ENCODE measurements at regions not wholly inside any gene's neighbourhood (a gene's known extent, or its start where the extent isn't known, plus 50 kb on each side); places are given as distances from the start of the nearest gene placed in this dataset.

- TF ChIP-seq EZH2phosphoT487 (IDR thresholded peaks at IDR 0.05; ENCODE audit: insufficient read depth, low read depth) (no peak), EZH2 (IDR thresholded peaks at IDR 0.05; ENCODE audit: insufficient read depth, poor library complexity, severe bottlenecking) (no peak)
Measured at GRCh38 chr13:50285283-50285682, 270.0 kb downstream of the KCNRG start.

Measured in GM23248 (cell line).